Peyer's patch (tissue), 4 donors: ENCODE measurements at regions not wholly inside any gene's neighbourhood (a gene's known extent, or its start where the extent isn't known, plus 50 kb on each side); places are given as distances from the start of the nearest gene placed in this dataset.

ENCODE experiments used
- DNase-seq, 3 donors: peaks; one replicate each; pipeline ENCODE4 v3.0.0-alpha.2; 2017 to 2019
- H3K27ac ChIP-seq, 4 donors: fragments of 200-600 bp; sonication (generic); one replicate each; pipeline ENCODE4 v1.5.1; 2016 to 2019
- H3K27me3 ChIP-seq, 2 donors: fragments of 200-600 bp; sonication (generic); one replicate each; pipeline ENCODE4 v1.5.1; 2019
- H3K36me3 ChIP-seq, 3 donors: fragments of 200-600 bp; sonication (generic); one replicate each; pipeline ENCODE4 v1.5.1; 2016 to 2019
- H3K4me1 ChIP-seq, 4 donors: fragments of 200-600 bp; sonication (generic); one replicate each; pipeline ENCODE4 v1.5.1; 2016 to 2019
- H3K4me3 ChIP-seq, 4 donors: fragments of 200-600 bp; sonication (generic); 1 replicate in 3 of 4; 2 replicates in 1 of 4; pipeline ENCODE4 v1.5.1; 2016 to 2019; ENCODE audit warnings: mild to moderate bottlenecking in 1 of 4
- H3K9me3 ChIP-seq, 4 donors: fragments of 200-600 bp; sonication (generic); one replicate each; pipeline ENCODE4 v1.5.1; 2016 to 2019; ENCODE audit warnings: mild to moderate bottlenecking in 1 of 4
- CTCF ChIP-seq, 6 experiments: fragments of 450-650 bp in 4 of 6; fragments of 200-600 bp in 2 of 6; sonication (generic) in 1 of 6; IDR thresholded peaks; one replicate each; pipeline ENCODE4 v1.5.1; 2017 to 2019; ENCODE audit warnings: antibody characterized with exemption in 6 of 6, mild to moderate bottlenecking in 3 of 6, moderate library complexity in 1 of 6
- POLR2A ChIP-seq, 2 donors: fragments of 450-650 bp; IDR thresholded peaks; one replicate each; pipeline ENCODE4 v1.5.1; 2017; ENCODE audit warnings: antibody characterized with exemption in 2 of 2, mild to moderate bottlenecking in 2 of 2, moderate library complexity in 2 of 2

GRCh38 chr13:87736849-87737385 lies 65.7 kb downstream of the SLITRK5 start:
- no peak overlapping the region for H3K4me3 ChIP-seq
- no peaks in the 10 kb centered on the region for H3K4me1 ChIP-seq
- no peak overlapping the region for H3K27ac ChIP-seq
- H3K9me3 ChIP-seq = no peaks in the 10 kb centered on the region
- H3K27me3 ChIP-seq = no peaks in the 10 kb centered on the region
- TF ChIP-seq POLR2A (IDR thresholded peaks at IDR 0.05) = no peak
- TF ChIP-seq CTCF (IDR thresholded peaks at IDR 0.05) = no peak
- no peaks in the 10 kb centered on the region for H3K36me3 ChIP-seq
- DNase-seq = no peak

DNA sequence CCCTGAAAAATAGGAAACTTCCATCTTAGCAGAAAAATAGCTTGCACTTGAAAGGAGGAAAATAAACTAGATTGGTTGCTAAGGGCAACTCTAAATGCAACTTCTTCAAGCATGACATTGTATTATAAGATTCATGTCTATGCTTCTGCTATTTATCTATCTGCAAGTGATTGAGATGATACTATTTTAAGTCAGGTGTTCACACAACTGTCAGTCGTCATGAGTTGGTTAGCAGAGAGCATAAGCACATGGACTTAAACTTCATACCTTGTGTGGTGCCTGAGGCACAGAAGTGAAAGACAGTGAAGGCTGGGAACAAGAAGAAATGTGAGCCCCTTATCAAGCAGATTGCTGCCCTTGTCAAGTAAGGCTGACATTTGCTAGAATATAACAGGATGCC lies 82.9 kb downstream of the SLITRK5 start:
- no peaks in the 10 kb centered on the region for H3K4me1 ChIP-seq
- no peaks in the 10 kb centered on the region for H3K27me3 ChIP-seq
- no peak overlapping the region for H3K4me3 ChIP-seq
- no peak for TF ChIP-seq CTCF (IDR thresholded peaks at IDR 0.05)
- no peak for TF ChIP-seq POLR2A (IDR thresholded peaks at IDR 0.05)
- H3K36me3 ChIP-seq = no peaks in the 10 kb centered on the region
- no peaks in the 10 kb centered on the region for H3K9me3 ChIP-seq
- DNase-seq = no peak
- no peak overlapping the region for H3K27ac ChIP-seq

DNA sequence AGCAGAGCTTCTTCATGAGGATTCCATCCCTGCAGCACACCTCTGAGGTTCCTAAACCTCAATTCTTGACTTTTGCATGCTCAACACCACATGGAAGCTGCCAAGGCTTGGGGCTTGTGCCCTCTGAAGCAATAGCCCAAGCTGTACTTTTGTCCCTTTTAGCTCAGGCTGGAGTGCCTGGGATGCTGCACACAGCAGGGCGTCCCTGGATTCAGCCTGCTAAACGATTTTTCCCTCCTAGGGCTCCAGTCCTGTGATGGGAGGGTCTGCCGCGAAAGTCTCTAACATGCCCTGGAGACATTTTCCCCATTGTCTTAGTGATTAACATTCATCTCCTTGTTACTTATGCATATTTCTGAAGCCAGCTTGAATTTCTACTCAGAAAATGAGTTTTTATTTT lies 98.3 kb downstream of the SLITRK5 start:
- no peaks in the 10 kb centered on the region for H3K27me3 ChIP-seq

DNA sequence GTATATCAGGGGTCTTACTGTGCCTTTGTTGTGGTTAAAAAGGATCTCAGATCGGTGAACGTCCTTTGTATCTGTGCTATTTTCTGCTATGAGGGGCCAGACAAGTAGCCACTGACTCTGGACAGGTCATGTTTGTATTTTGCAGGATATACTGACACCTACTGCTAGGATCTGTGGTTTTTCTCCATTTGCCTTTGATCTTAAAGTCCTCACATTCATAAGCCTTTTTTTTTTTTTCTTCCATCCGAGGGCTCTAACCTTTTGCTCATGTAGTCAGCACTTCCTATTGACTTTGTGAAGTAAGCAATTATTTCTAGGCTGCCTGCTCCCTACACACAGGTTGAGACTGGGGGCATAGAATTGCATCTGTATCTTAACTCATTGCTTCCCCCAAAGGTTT lies 106.2 kb downstream of the SLITRK5 start:
- Histone ChIP-seq H3K4me1 (no peaks in the 10 kb centered on the region), H3K27me3 (no peaks in the 10 kb centered on the region), H3K9me3 (no peaks in the 10 kb centered on the region), H3K36me3 (no peaks in the 10 kb centered on the region), H3K4me3 (no peak overlapping the region), H3K27ac (no peak overlapping the region)
- no peak for DNase-seq
- no peak for TF ChIP-seq CTCF (IDR thresholded peaks at IDR 0.05)
- no peak for TF ChIP-seq POLR2A (IDR thresholded peaks at IDR 0.05)

More for the DNA sequence above, 98.3 kb downstream of the SLITRK5 start:
- Histone ChIP-seq H3K4me3 (no peak overlapping the region), H3K27ac (no peak overlapping the region), H3K4me1 (no peaks in the 10 kb centered on the region), H3K9me3 (no peaks in the 10 kb centered on the region), H3K36me3 (no peaks in the 10 kb centered on the region)
- TF ChIP-seq CTCF (IDR thresholded peaks at IDR 0.05) (no peak), POLR2A (IDR thresholded peaks at IDR 0.05) (no peak)
- no peak for DNase-seq

DNA sequence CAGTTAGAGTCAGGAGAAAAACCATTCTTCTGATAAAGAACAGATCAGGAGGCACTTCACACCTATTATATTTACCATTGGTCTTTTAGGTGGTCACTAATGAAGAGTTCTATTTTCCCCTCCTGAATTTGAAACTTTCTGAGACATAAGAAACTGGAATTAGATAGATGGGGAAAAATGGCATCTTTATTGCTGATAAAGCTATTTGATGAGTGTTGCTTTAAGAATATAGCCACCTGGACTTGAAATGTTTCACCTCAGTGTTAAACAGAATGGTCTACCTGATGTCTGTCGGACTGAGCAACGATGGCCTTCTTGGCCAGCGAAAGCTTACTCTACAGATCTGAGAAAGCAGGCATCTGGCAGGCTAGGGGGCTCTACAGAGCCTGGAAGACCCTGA lies 107.0 kb downstream of the SLITRK5 start:
- no peaks in the 10 kb centered on the region for H3K36me3 ChIP-seq
- H3K27me3 ChIP-seq = no peaks in the 10 kb centered on the region
- H3K9me3 ChIP-seq = no peaks in the 10 kb centered on the region
- no peak for DNase-seq
- no peak overlapping the region for H3K27ac ChIP-seq
- no peak overlapping the region for H3K4me3 ChIP-seq
- no peak for TF ChIP-seq POLR2A (IDR thresholded peaks at IDR 0.05)
- TF ChIP-seq CTCF (IDR thresholded peaks at IDR 0.05) = no peak
- no peaks in the 10 kb centered on the region for H3K4me1 ChIP-seq

GRCh38 chr13:87779426-87779825 lies 108.3 kb downstream of the SLITRK5 start:
- H3K4me1 ChIP-seq = no peaks in the 10 kb centered on the region
- H3K27ac ChIP-seq = no peak overlapping the region
- H3K27me3 ChIP-seq = no peaks in the 10 kb centered on the region
- no peak overlapping the region for H3K4me3 ChIP-seq
- H3K36me3 ChIP-seq = no peaks in the 10 kb centered on the region
- no peak for DNase-seq
- no peaks in the 10 kb centered on the region for H3K9me3 ChIP-seq
- no peak for TF ChIP-seq CTCF (IDR thresholded peaks at IDR 0.05)
- no peak for TF ChIP-seq POLR2A (IDR thresholded peaks at IDR 0.05)
